ENCODE measurements at regions not wholly inside any gene's neighbourhood (a gene's known extent, or its start where the extent isn't known, plus 50 kb on each side); places are given as distances from the start of the nearest gene placed in this dataset.

GRCh38 chr10:44176311-44176710, 208.6 kb downstream of the CXCL12 start:
- TF ChIP-seq, protein P1, sequence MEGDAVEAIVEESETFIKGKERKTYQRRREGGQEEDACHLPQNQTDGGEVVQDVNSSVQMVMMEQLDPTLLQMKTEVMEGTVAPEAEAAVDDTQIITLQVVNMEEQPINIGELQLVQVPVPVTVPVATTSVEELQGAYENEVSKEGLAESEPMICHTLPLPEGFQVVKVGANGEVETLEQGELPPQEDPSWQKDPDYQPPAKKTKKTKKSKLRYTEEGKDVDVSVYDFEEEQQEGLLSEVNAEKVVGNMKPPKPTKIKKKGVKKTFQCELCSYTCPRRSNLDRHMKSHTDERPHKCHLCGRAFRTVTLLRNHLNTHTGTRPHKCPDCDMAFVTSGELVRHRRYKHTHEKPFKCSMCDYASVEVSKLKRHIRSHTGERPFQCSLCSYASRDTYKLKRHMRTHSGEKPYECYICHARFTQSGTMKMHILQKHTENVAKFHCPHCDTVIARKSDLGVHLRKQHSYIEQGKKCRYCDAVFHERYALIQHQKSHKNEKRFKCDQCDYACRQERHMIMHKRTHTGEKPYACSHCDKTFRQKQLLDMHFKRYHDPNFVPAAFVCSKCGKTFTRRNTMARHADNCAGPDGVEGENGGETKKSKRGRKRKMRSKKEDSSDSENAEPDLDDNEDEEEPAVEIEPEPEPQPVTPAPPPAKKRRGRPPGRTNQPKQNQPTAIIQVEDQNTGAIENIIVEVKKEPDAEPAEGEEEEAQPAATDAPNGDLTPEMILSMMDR (conservative IDR thresholded peaks at IDR 0.05), result no peak
- TF ChIP-seq ZFX (IDR thresholded peaks at IDR 0.05), result no peak
